ENCODE measurements at regions not wholly inside any gene's neighbourhood (a gene's known extent, or its start where the extent isn't known, plus 50 kb on each side); places are given as distances from the start of the nearest gene placed in this dataset.

- Histone ChIP-seq H3K36me3 (ENCODE audit: control insufficient read depth, insufficient read depth, low read length) (no peaks in the 10 kb centered on the region), H3K27me3 (ENCODE audit: control insufficient read depth, insufficient read depth, low read length) (no peaks in the 10 kb centered on the region), H3K4me3 (ENCODE audit: low read depth, low read length) (no peak overlapping the region)
- TF ChIP-seq, protein P1, sequence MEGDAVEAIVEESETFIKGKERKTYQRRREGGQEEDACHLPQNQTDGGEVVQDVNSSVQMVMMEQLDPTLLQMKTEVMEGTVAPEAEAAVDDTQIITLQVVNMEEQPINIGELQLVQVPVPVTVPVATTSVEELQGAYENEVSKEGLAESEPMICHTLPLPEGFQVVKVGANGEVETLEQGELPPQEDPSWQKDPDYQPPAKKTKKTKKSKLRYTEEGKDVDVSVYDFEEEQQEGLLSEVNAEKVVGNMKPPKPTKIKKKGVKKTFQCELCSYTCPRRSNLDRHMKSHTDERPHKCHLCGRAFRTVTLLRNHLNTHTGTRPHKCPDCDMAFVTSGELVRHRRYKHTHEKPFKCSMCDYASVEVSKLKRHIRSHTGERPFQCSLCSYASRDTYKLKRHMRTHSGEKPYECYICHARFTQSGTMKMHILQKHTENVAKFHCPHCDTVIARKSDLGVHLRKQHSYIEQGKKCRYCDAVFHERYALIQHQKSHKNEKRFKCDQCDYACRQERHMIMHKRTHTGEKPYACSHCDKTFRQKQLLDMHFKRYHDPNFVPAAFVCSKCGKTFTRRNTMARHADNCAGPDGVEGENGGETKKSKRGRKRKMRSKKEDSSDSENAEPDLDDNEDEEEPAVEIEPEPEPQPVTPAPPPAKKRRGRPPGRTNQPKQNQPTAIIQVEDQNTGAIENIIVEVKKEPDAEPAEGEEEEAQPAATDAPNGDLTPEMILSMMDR (IDR thresholded peaks at IDR 0.05; ENCODE audit: insufficient read depth, low read length, poor library complexity, severe bottlenecking), result no peak
- no peak for DNase-seq (ENCODE audit: low read depth)
These were observed 312.3 kb downstream of the MN1 start for GRCh38 chr22:27489178-27489675.

DNA sequence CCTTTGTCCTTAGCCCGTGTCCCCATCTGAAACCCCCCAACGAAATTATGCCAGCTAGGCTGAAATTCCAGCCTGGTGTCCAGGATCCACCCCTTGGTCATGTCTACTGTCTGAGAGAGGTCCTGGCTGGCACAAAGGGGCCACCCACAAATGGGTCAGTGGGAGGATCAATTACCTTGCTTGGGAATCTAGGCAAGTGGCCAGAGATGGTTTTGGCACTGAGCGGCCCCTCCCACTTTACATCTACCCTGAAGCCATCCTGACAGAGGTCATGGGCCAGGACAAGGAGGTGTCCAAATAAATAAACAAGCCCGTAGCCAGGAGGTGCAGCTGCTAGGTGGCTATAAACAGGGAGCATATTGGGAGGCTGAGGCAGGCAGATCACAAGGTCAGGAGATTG, 311.5 kb downstream of the MN1 start:
- H3K27me3 ChIP-seq (ENCODE audit: control insufficient read depth, insufficient read depth, low read length), result no peaks in the 10 kb centered on the region
- TF ChIP-seq, protein P1 (IDR thresholded peaks at IDR 0.05; ENCODE audit: insufficient read depth, low read length, poor library complexity, severe bottlenecking), result no peak
- no peaks in the 10 kb centered on the region for H3K36me3 ChIP-seq (ENCODE audit: control insufficient read depth, insufficient read depth, low read length)
- H3K4me3 ChIP-seq (ENCODE audit: low read depth, low read length), result no peak overlapping the region
- DNase-seq (ENCODE audit: low read depth), result no peak

- TF ChIP-seq, protein P1 (IDR thresholded peaks at IDR 0.05; ENCODE audit: insufficient read depth, low read length, poor library complexity, severe bottlenecking), result no peak
- Histone ChIP-seq H3K27me3 (ENCODE audit: control insufficient read depth, insufficient read depth, low read length) (no peaks in the 10 kb centered on the region), H3K36me3 (ENCODE audit: control insufficient read depth, insufficient read depth, low read length) (no peaks in the 10 kb centered on the region), H3K4me3 (ENCODE audit: low read depth, low read length) (no peak overlapping the region)
- no peak for DNase-seq (ENCODE audit: low read depth)
These were observed 309.7 kb downstream of the MN1 start for GRCh38 chr22:27491888-27492287.

GRCh38 chr22:27492566-27493201, 308.9 kb downstream of the MN1 start:
- no peak for DNase-seq (ENCODE audit: low read depth)
- H3K4me3 ChIP-seq (ENCODE audit: low read depth, low read length), result no peak overlapping the region
- TF ChIP-seq, protein P1 (IDR thresholded peaks at IDR 0.05; ENCODE audit: insufficient read depth, low read length, poor library complexity, severe bottlenecking), result no peak
- no peaks in the 10 kb centered on the region for H3K36me3 ChIP-seq (ENCODE audit: control insufficient read depth, insufficient read depth, low read length)
- no peaks in the 10 kb centered on the region for H3K27me3 ChIP-seq (ENCODE audit: control insufficient read depth, insufficient read depth, low read length)

DNA sequence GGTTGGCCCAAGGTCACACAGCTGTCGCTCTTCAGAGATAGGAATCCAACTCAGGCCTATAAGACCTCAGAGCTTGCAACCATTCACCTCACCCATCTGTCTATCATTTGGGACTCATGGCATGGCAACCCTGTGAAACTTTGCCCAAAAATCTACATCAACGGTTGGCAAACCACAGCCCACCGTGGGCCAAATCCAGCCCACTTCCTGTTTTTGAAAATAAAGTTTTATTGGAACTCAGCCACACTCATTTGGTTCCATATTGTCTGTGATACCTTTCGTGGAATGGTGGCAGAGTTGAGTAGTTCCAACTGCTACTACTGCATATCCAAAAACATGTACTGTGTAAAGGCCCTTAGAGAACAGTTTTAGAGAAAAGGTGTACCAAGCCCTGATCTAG, 307.8 kb downstream of the MN1 start:
- Histone ChIP-seq H3K36me3 (ENCODE audit: control insufficient read depth, insufficient read depth, low read length) (no peaks in the 10 kb centered on the region), H3K27me3 (ENCODE audit: control insufficient read depth, insufficient read depth, low read length) (no peaks in the 10 kb centered on the region), H3K4me3 (ENCODE audit: low read depth, low read length) (no peak overlapping the region)
- DNase-seq (ENCODE audit: low read depth), result no peak
- TF ChIP-seq, protein P1 (IDR thresholded peaks at IDR 0.05; ENCODE audit: insufficient read depth, low read length, poor library complexity, severe bottlenecking), result no peak

DNA sequence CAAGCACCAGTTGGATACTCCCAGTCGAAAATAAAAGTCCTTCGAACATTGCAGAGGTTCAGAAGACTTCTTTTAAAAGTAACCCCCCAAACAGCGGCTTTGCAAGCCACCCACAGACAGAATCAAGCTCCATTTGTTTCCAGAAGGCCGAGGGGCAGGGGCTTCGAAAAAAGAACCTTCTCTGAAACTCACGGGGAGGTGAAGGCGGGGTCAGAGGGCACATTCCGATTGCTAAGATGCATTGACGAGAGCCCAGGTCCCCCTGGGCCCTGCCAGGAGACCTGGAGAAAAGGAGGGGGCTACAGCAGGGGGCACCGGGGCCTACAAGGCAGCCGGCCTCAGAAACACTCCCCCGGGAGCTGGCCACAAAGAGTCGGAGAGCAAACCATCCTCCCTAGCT, 306.8 kb downstream of the MN1 start:
- Histone ChIP-seq H3K36me3 (ENCODE audit: control insufficient read depth, insufficient read depth, low read length) (no peaks in the 10 kb centered on the region), H3K27me3 (ENCODE audit: control insufficient read depth, insufficient read depth, low read length) (no peaks in the 10 kb centered on the region), H3K4me3 (ENCODE audit: low read depth, low read length) (no peak overlapping the region)
- TF ChIP-seq, protein P1 (IDR thresholded peaks at IDR 0.05; ENCODE audit: insufficient read depth, low read length, poor library complexity, severe bottlenecking), result no peak
- no peak for DNase-seq (ENCODE audit: low read depth)

Data from kidney epithelial cell (primary cell).